HG03565 (cell line): ENCODE measurements at regions not wholly inside any gene's neighbourhood (a gene's known extent, or its start where the extent isn't known, plus 50 kb on each side); places are given as distances from the start of the nearest gene placed in this dataset.
A peak's percentile ranks its signal among the peaks of the same experiment; 100 is the strongest.
"Not testable (repeated sequence)": the region's sequence is repeated elsewhere in the genome, so short reads cannot be mapped to it uniquely, and the experiment has no call there.

Experiments
- ATAC-seq: cut with Tn5 transposase; IDR thresholded peaks from one replicate; pipeline ENCODE4 v1.9.1; 2021; ENCODE audit warnings: mild to moderate bottlenecking, moderate library complexity; ENCODE audit not compliant: unreplicated experiment

- peak; percentile 59 for ATAC-seq
These were observed 454.6 kb upstream of the ZNG1F start for GRCh38 chr9:41643571-41644279.

GRCh38 chr9:41633726-41634125, 444.6 kb upstream of the ZNG1F start:
- not testable (repeated sequence) for ATAC-seq

GRCh38 chr9:41623666-41624065, 434.5 kb upstream of the ZNG1F start:
- ATAC-seq, result not testable (repeated sequence)

GRCh38 chr9:41619254-41619653, 430.1 kb upstream of the ZNG1F start:
- not testable (repeated sequence) for ATAC-seq

- not testable (repeated sequence) for ATAC-seq
These were observed 417.9 kb upstream of the ZNG1F start for GRCh38 chr9:41606961-41607547.

GRCh38 chr9:41565572-41565971, 376.5 kb upstream of the ZNG1F start:
- ATAC-seq, result not testable (repeated sequence)
